ENCODE measurements at regions not wholly inside any gene's neighbourhood (a gene's known extent, or its start where the extent isn't known, plus 50 kb on each side); places are given as distances from the start of the nearest gene placed in this dataset.
"Not testable (repeated sequence)": the region's sequence is repeated elsewhere in the genome, so short reads cannot be mapped to it uniquely, and the experiment has no call there.

DNA sequence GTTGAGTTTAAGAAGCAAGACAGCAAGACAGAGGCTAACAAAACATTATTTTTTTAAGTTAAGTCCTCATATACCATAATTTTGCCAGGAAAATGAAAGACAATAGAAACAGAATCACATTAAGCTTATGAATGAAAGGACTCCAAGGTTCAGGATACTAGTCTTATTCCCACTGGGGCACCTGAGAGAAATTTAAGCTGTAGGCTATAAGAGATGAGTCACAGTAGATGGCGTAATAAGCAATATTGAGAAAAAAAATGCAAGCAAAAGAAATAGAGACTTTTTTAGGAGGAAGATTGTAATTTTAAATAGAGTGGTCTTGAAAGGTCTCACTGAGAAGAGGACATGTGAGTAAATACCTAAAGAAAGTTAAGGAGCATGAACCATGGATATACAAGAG is 57.1 kb upstream of the KIF2B start:
- no peak for DNase-seq

DNA sequence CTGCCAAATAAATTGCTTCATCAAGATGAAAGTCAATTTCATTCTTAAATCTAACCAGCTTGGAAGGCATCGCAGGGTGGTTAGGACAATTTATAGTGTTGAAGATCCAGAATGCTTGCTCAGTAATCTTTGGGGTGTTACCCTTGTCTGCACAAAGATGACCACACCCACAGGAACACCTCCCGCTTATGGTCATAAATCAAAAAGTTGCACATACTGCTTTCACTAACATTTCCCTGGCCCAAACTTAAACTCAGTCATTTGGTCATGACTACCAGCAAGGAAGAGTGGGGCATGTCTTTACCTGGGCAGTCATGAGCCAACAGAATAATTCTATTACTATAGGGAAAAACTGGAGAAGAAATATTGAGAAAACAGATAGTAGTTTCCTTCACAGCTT is 57.6 kb upstream of the KIF2B start:
- DNase-seq = no peak

DNA sequence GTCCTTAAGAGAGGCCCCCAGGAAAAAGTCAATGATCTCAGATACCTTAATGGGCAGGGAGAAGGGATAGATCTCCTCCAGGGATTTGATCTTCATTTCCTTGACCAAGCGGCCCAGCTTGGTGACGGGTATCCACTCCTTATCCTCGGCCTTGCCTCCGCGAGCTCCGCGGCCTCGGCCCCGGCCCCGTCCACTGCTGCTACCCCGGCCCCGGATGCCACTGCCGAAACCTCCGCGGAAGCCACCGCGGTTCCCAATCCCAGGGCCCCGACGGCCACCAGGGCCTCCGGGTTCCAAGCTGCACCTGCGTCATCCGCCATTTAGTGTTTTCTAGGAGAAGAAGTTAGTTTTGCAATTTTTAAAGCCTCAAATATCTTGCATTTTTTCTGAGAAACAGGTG is 65.2 kb upstream of the KIF2B start:
- no peak for DNase-seq

DNA sequence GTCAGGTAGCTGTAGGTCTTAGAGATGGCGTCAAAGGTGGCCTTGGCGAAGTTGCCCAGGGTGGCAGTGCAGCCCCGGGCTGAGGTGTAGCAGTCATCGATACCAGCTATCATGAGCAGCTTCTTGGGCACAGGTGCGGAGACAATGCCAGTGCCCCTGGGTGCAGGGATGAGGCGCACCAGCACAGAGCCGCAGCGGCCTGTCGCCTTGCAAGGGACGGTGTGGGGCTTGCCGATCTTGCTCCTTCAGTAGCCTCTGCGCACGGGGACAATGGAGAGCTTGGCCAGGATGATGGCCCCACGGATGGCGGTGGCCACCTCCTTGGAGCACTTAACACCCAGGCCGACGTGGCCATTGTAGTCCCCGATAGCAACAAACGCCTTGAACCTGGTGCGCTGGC is 65.6 kb upstream of the KIF2B start:
- DNase-seq = not testable (repeated sequence)

DNA sequence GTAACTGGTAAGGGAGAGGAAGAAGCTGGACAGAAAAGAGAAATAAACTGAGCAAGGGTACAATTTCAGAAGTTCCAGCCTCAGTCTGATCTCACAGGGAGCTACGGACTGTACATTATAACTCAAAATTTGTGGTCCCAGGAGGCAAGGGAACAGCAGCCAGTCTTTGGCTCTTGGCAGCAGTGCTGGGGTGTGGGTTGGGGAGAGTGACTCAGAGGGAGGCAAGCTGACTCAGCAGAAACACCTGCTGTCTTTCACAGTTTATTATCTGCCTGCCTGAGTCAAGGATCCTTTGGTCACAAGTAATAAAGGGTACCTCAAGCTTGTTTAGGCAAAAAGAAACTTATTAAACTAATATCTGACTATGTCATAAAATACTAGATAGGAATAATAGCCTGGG is 73.5 kb upstream of the KIF2B start:
- no peak for DNase-seq

DNA sequence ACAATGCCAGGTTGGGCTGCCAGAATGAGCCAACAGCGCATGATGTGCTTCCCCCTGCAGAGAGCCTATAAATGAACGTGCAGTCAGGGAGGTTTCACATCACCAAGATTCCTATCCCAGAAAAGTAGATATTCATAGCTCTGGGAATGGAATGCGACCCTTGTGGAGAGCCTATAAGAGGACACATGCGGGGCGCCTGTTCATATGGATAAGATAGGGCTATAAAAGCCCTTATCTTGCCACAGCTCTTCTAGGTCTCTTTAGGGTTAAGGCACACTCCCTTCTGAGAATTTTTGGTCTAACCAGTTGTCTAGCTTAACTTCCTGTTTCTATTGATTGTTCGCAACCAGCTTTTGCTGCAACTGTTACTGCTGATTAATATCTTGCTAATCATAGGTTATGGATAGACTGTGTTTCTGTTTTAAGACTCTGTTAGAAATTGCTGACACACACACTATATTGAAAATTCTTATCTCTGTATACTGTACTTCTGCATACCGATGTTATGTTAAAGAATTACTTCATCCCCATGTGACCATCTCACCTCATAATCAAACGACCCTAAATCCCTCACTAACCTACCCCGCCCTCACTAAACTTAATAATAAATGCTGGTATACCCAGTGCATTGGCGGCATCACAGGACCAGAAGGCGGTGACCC is 74.4 kb upstream of the KIF2B start:
- DNase-seq = not testable (repeated sequence)

DNA sequence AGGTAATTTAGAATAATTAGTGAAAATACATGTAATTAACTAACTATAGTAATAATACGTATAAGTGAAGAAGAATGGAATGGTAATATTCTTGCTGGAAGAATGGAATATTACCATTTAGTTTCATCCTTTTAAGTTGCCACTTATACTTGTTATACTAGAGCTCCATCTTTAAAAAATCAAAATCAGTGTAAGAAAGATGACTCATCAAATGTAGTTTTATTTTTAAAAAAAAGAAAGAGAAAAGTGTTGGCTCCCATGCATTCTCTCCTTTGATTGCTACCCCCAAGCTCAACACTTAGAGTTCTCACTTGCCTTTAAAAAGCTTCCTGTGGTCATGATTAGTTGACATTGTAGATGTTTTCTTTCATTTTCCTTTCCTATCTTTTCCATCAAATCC is 82.4 kb upstream of the KIF2B start:
- DNase-seq = no peak

DNA sequence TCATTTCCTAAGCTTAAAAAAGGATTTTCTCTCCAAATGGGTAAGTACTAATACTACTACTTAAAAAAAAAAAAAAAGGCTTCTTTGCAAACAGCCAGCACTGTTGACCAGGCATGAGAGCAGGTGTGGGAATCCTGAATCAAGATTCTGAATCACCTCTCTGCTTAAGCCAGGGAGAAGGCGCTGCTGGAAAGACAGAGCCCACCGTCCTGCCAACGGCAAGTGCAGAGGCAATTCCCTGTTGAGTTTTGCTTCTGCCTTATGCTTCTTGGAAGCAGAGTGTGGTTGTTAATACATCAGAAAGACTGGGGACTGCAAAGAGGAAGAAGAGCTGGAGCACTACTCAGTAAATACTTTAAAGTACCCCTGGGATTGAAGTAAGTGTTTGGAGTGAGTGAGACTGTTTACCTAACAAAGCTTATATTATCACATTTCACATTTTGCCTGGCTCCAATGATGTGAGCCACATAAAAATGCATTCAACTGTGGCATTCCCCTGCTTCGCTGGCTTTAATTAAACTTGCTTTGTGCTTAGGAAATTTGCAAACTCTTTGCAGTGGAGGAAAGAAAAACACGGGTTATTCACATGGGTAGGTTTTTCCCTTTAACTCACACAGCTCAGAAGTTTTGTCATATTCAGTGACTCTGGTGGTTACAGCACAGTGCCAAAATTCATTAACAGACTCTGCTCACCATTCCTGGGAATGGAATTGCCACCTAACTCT is 86.0 kb upstream of the KIF2B start:
- peak; percentile 66 for DNase-seq

DNA sequence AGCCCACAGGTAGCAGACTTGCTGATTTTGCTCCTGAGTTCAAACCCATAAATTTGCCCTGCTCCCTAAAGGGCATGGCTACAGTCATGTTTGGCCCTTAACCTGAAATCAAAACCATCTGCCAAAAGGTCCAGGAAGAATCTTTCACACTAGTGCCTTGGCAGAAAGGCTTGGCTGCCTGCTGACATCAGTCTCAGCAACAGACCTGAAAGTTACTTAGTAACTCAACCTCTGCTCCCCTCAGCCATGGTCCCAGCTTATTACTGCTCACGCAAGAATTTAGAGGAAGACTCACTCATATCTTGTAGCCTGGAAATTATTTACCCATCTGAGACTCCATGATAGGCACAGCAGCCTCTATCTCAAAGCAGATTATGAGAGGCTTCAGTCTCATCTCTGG is 98.0 kb upstream of the KIF2B start:
- DNase-seq = no peak

DNA sequence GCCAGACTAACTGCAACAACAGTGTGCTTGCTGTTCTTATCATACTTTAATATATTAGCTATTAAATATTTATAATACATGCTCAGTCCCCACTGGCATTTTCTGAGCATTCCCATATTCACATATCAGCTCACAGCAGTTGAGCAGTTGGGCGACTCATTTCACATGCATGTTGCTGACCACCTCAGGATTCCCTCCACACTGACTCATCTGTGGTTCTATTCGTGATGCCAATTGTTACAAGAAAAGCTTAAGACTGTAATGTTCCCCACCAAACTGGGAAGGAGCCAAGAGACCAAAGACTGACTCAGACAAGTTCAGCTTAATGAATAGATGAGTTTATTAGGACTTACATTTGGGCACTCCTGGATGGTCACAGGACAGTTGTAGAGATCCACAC is 100.3 kb upstream of the KIF2B start:
- DNase-seq = no peak

DNA sequence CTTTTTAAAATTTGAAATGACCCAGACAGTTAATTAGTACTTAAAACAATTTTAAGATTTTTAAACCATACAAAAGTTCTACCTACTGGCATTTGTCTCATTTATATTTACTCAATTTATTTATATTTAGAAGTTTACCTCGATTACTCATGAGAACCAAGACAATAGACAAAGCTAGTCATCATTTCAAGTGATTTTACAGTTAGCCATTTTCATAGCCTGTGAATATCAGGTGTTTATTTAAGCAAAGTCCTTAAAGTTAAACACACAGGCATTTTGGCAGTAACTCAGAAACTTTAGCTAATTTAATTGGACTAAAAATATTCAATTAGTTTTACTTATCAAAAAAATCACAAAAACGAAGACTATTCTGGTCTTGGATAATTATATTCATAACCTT is 101.6 kb upstream of the KIF2B start:
- DNase-seq = no peak

DNA sequence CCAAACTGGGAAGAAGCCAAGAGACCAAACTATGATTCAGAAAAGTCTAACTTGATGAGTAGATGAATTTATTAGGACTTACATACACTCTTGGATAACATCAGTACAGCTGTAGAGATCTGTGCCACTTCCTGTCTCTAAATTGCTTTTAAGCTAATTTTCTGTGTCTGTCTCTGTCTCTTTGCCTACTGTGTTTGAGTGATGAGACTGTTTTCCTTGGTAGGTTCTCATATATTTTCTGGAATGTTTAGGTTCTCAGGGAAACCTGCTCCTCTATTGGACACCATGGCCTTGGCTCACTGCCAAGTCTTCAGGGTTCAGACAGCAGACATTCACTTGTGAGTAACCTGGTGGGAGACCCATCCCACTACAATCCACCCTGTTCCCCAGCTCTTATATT is 103.5 kb upstream of the KIF2B start:
- no peak for DNase-seq

DNA sequence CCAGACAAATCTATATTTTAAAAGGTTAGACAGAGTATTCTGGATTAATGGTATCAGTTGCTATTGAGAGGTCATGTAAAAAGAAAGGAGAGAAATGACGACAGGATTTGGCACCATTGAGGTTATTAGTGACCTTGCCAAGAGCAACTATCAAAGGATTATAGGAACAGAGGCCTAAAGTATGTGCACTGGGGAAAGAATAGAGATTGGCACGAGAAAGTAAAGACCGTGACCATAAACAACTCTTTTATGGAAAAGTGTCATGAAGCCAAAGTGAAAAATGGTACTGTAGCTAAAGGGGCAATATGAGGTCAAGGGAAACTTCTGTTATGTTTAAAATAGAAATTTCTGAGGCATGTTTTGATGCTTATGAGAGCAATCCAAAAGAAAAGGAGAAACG is 115.2 kb upstream of the KIF2B start:
- DNase-seq = no peak

DNA sequence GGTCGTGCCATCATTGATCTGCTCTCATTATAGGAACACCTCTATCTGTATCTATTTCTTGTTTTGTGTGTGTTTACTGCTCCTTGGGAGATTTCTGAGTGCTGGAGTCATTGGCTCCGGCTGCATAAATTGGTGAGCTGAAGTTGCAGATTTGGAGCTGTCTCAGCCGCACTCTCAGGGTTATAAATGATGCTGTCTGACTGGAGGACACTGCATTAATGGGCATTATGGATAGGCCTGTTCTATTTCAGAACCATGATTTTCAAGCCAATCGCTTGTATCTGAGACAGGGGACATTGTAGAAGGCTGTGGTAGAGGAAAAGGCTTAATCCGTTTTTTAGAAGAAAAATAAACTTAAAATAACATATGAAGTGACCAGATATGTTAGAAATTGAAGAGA is 126.4 kb upstream of the KIF2B start:
- DNase-seq = no peak

DNA sequence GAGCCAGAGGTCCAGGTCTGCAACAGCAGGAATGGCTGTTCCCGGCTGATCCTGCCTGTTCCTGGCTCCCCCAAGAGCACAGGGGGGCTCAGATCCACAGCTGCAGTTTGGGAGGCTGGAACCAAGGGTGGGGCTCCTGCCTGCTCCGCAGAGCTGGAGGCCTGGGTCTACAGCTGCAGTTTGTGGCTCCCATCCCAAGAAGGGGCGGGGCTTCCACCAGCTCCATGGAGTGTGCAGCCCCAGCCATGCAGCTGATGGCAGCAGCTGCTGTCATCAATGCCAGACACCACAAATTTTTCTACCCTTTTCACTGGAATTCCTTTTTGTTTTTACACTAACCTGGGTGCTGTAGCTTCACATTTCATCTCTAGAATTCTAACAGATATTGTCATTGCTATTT is 135.4 kb upstream of the KIF2B start:
- no peak for DNase-seq

DNA sequence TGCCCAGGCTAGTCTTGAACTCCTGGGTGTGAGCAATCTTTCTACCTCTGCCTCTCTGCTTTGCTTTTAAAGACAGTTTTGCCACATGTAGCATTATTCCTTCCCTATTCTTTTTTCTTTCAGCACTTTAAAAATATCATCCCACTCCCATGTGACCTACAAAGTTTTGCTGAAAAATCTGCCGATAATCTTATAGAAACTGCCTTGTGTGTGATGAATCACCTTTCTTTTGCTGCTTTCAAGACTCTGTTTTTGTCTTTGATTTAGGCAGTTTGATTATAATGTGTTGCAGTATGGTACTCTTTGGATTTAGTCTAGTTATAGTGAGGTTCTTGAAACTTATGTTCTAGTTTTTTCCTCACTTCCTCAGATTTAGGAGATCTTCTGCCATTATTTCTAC is 142.0 kb upstream of the KIF2B start:
- DNase-seq = no peak

DNA sequence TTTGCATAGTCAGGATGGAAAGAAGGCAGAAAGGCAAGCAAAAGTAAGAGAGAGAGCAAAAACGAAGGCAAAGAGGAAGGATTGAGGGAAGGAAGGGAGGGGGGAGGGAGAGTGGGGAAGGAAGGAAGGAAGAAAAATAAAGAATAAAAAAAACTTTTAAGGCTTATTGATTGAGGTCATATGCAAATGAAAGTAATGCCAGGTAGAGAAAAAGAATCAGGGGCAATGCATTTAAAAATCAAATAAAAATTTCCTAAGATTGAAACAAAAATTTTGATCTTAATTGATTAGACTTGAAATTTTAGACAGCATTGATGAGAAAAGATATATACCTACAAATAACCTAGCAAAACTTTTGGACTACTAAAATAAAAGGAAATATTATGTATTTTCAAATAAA is 153.9 kb upstream of the KIF2B start:
- DNase-seq = no peak

DNA sequence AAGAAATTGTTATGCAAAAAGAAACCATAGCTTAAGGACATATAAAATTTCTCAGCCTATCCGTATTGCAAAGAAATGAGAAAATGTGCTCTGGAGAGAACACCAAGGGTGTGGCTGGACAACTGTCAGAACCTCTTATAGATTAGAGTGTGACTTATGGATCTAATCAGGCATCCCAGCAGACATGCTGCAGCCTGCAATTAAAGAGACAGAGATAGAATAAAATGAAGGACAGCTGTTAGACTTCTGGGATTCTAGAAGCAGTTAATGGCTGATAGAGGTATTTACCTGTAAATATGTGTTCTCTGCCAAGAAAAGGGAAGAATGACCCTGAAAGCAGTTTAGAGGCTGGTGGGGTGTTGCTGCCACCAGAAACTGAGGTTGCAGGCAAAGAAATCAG is 160.1 kb upstream of the KIF2B start:
- DNase-seq = no peak

DNA sequence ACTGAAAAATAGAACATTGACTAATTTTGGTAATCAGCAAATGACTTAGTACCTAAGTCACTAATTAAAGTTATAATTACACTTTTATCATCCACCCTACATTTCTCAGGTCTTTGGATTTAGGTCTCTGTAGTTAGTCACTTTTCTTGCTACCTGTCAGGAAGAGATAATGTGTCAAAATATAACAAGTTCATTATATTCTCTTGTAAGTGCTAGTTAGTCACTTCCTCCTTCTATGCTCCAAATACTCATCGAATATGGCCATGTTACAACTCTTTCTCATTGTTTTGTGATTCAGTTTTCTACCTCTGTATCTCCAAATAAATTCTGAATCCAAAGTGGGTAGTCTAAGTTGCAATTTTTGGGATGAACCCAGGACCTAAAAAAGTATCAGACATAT is 163.5 kb upstream of the KIF2B start:
- no peak for DNase-seq

DNA sequence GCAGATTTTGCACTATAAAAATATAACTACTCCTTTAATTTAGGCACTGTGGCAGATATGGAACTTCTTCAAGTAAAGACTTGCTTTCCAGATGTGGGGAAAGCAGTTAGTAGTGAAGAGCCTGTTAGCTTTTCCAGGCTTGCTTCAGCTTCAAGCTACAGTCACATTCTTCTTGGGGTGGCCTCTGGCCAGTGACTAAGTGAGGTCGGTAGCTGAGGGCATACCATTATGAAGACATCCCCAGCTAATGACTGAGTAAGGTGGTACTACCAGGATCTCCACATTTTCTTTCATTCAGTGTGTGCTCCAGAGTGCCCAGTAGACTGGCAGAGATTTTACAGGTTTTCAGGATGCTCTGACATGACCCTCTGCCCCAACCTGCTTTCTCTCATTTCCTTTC is 167.1 kb upstream of the KIF2B start:
- DNase-seq = no peak

DNA sequence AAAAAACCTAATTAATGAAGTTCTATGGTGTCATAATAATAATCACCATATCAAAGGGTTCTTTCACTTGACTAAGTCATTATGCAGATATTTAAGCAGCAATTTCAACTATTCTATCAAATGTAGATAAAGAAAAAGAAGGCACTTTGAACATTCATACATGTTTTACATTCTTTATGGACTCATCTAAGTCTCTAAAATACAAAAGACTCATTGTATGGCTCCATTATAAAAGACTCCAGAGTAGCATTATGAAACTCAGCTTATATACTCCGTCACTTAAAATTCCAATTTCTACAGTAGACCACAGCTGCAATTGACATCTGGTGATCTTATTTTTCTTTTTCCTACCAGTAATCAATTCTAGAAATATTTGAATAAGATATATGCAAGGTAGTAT is 173.5 kb upstream of the KIF2B start:
- no peak for DNase-seq

DNA sequence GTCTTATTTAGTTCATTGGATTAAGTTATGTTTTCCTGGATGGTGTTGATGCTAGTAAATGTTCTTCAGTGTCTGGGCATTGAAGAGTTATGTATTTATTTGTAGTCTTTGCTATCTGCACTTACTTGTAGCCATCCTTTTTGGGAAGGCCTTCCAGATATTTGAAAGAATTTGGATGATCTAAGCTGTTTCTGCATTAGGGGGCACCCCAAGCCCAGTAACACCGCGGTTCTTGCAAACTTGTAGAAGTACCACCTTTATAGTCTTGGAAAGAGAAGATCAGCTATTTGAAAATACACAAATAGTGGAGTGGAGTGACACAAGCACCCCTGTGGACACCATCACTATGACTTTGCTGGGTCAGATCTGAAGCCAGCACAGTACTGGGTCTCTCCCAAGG is 175.9 kb upstream of the KIF2B start:
- DNase-seq = no peak

DNA sequence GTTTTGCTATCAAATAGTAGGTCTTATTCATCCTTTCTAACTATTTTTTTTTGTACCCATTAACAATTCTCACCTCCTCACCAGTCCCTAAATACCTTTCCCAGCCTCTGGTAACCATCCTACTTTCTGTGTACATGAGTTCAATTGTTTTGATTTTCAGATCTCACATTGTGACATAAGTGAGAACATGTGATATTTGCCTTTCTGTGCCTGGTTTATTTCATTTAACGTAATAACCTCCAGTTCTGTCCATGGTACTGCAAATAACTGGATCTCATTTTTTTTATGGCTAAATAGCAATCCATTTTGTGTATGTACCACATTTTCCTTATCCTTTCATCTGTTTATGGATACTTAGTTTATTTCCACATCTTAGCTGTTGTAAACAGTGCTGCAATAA is 181.9 kb upstream of the KIF2B start:
- no peak for DNase-seq

DNA sequence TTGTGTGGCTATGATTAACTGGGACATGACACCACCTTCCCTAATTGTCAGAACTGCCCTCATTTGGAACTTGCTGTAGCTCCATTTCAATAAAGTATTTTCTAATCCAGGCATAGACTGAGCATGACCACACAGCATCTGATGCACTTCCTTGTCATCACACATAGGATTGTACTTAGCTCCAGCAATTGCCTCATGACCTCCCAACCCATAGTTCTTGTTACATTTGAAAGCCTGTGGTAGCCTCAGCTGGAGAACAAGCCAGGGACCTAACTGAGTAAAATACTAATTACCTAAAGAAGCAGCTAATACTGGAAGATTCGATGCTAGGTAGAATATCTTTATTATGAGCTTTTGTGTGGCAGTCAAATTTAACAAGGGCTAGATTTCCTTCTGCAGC is 187.3 kb upstream of the KIF2B start:
- DNase-seq = no peak

All from left kidney (tissue), 1 donor.